CD1c-positive myeloid dendritic cell (primary cell): ENCODE measurements at regions not wholly inside any gene's neighbourhood (a gene's known extent, or its start where the extent isn't known, plus 50 kb on each side); places are given as distances from the start of the nearest gene placed in this dataset.

Source experiments
- DNase-seq: peaks from one replicate; pipeline ENCODE4 v3.0.0-alpha.2; 2016; ENCODE audit errors: extremely low spot score

DNA sequence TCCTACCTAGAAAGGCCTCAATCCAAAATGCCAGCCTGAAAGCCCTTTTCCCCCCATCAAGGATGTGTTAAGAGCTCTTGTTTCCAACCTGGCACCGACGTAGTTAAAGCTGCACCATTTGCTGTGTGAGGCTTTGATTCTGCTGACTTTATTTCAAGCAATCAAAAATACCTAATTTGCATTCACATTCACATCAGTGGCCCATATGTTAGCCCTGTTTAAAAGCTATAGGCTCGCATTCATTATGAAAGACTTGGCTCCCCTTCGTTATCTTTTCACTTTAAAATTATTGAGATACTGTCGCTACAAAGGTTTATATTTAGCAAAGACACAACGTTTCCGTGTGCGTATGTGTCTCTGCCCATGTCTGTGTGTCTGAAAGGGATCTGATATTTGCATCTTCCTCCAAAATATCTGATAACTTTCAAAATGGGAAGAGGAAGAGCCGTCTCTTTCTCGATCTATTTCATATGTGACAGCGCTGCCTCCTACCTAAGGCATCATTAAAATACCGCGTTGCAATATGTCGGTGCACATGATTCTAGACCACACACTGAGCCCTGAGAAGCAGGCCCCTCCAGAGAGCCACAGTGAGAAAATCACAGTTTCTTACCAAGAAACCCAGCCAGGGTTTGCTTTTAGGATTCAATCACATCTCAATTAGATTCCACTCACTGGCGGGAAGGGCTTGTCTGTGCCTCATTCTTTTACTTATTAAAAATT lies 57.1 kb upstream of the ITPRID1 start:
- no peak for DNase-seq

DNA sequence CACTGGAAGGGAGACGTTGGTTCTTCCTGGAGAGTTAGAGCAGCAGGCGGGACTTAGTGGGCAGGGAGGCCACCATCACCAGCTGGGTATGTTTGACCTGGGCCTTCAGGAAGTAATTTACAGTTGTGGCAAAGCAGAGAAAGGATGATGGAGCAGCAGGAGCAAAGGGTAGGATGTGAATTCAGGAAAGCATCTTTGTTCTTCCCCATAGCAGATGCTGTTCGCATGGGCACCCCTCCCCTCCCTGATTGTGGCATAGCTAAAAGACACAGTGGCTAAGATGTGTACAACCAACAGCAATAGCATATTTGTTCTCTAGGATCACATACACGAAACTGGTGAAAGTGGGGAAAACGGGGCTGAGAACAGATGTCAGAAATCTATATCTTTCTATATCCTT lies 56.3 kb upstream of the ITPRID1 start:
- no peak for DNase-seq

DNA sequence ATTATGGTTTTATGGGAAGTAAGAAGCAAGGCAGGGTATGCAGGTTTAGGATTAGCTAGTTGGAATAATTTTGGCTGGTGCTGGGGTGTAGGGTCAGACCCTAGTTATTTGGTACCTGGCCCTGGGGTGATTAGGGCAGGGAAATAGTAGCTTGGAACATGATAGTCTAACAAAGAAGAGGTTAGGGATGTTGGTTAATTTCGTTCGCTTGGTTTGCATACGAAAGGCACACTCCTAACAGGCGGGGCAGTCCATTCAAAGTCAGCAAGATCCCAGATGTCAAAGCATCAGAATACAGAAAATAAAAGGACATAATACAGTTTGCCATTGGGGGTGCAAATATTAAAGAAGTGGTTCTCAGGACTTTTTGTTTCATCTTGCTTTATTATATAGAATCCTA lies 55.7 kb upstream of the ITPRID1 start:
- DNase-seq = no peak

DNA sequence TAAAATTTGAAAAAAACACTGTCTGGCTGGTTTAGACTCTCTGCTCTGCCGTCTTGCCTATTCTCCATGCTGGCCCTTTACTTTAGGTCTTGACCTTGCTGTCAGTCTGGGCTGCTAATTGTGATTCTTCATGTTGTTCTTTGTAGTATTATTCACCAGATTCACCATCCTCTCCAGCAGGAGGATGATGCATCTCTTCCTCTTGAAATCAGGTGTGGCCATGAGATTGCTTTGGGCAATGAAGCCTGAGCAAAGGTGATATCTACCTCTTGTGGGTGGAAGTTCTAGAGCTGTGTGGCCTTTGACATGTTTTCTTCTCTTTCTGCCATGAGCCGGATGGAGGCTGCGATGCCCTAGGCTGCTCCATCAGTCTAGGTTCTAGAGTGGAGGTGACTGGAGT lies 51.3 kb upstream of the ITPRID1 start:
- DNase-seq = no peak
